Left lobe of liver (tissue), 2 donors: ENCODE measurements at regions not wholly inside any gene's neighbourhood (a gene's known extent, or its start where the extent isn't known, plus 50 kb on each side); places are given as distances from the start of the nearest gene placed in this dataset.
"Not testable (repeated sequence)": the region's sequence is repeated elsewhere in the genome, so short reads cannot be mapped to it uniquely, and the experiment has no call there.

ENCODE experiments used
- ATAC-seq: fragments of 200-7000 bp; cut with Tn5 transposase; one replicate; pipeline ENCODE4 v1.9.1; 2020; ENCODE audit warnings: mild to moderate bottlenecking, moderate library complexity
- DNase-seq: peaks from one replicate; pipeline ENCODE4 v3.0.0-alpha.2; 2020; ENCODE audit warnings: low spot score
- donor health status: DM: no; HTN: no; CAD: no; lungs with moderate emphysema.
- donor health status: DM: no; HTN: yes; CAD: no.

GRCh38 chr21:9018731-9019253 is 1502.6 kb upstream of the TPTE start:
- not testable (repeated sequence) for DNase-seq

GRCh38 chr21:9024006-9024767 is 1497.2 kb upstream of the TPTE start:
- not testable (repeated sequence) for ATAC-seq, DNase-seq

More at GRCh38 chr21:9018731-9019253, 1502.6 kb upstream of the TPTE start:
- ATAC-seq: not testable (repeated sequence)

- ATAC-seq, DNase-seq: not testable (repeated sequence)
Observed at GRCh38 chr21:9026729-9027416, 1494.5 kb upstream of the TPTE start.

- DNase-seq, ATAC-seq: not testable (repeated sequence)
Observed at GRCh38 chr21:9027417-9027800, 1494.0 kb upstream of the TPTE start.

GRCh38 chr21:9028624-9029431 is 1492.6 kb upstream of the TPTE start:
- not testable (repeated sequence) for ATAC-seq, DNase-seq

GRCh38 chr21:9030141-9030665 is 1491.2 kb upstream of the TPTE start:
- peak; percentile 40 for DNase-seq
- ATAC-seq: not testable (repeated sequence)

GRCh38 chr21:9031482-9032374 is 1489.7 kb upstream of the TPTE start:
- not testable (repeated sequence) for ATAC-seq
- peak; percentile 41 for DNase-seq

GRCh38 chr21:9032547-9032946 is 1488.8 kb upstream of the TPTE start:
- ATAC-seq, DNase-seq: not testable (repeated sequence)

- DNase-seq: peak; percentile 45
- not testable (repeated sequence) for ATAC-seq
Observed at GRCh38 chr21:9033295-9033694, 1488.1 kb upstream of the TPTE start.

GRCh38 chr21:9034491-9035200 is 1486.7 kb upstream of the TPTE start:
- ATAC-seq: not testable (repeated sequence)
- peak; percentile 38 for DNase-seq

GRCh38 chr21:9035225-9035624 is 1486.2 kb upstream of the TPTE start:
- not testable (repeated sequence) for ATAC-seq
- DNase-seq: peak; percentile 38

GRCh38 chr21:9035970-9036369 is 1485.4 kb upstream of the TPTE start:
- not testable (repeated sequence) for ATAC-seq
- peak; percentile 42 for DNase-seq

- peak; percentile 42 for DNase-seq
- not testable (repeated sequence) for ATAC-seq
Observed at GRCh38 chr21:9036966-9037587, 1484.3 kb upstream of the TPTE start.

- peak; percentile 42 for DNase-seq
- ATAC-seq: not testable (repeated sequence)
Observed at GRCh38 chr21:9037588-9038544, 1483.5 kb upstream of the TPTE start.

GRCh38 chr21:9039520-9040365 is 1481.6 kb upstream of the TPTE start:
- DNase-seq (peak; percentile 43), ATAC-seq (peak; percentile 29)

- ATAC-seq, DNase-seq: not testable (repeated sequence)
Observed at GRCh38 chr21:9040406-9040805, 1481.0 kb upstream of the TPTE start.
